Breast epithelium (tissue), 4 donors: ENCODE measurements at regions not wholly inside any gene's neighbourhood (a gene's known extent, or its start where the extent isn't known, plus 50 kb on each side); places are given as distances from the start of the nearest gene placed in this dataset.

Experiments
- DNase-seq, 2 donors: peaks; one replicate each; pipeline ENCODE4 v3.0.0-alpha.2; 2019; ENCODE audit warnings: low spot score in 2 of 2
- H3K27ac ChIP-seq, 2 donors: fragments of 200-600 bp; sonication (generic) in 1 of 2; one replicate each; pipeline ENCODE4 v1.5.1; 2016 to 2019; ENCODE audit warnings: mild to moderate bottlenecking in 1 of 2
- H3K27me3 ChIP-seq, 2 donors: fragments of 200-600 bp; sonication (generic) in 1 of 2; one replicate each; pipeline versions ENCODE4 v1.5.1 to v1.6.0; 2017 to 2019; ENCODE audit warnings: control low read depth in 1 of 2, mild to moderate bottlenecking in 1 of 2
- H3K36me3 ChIP-seq: fragments of 200-600 bp; one replicate; pipeline ENCODE4 v1.5.1; 2019
- H3K4me1 ChIP-seq, 2 donors: fragments of 200-600 bp; sonication (generic); one replicate each; pipeline ENCODE4 v1.5.1; 2016 to 2019; ENCODE audit warnings: control low read depth in 1 of 2
- H3K4me3 ChIP-seq, 3 donors: fragments of 200-600 bp; sonication (generic); 1 replicate in 2 of 3; 2 replicates in 1 of 3; pipeline ENCODE4 v1.5.1; 2016 to 2019; ENCODE audit warnings: mild to moderate bottlenecking in 3 of 3, moderate library complexity in 2 of 3
- H3K9me3 ChIP-seq, 2 donors: fragments of 200-600 bp; sonication (generic) in 1 of 2; one replicate each; pipeline ENCODE4 v1.5.1; 2016 to 2019; ENCODE audit warnings: control low read depth in 1 of 2
- CTCF ChIP-seq, 3 donors: fragments of 450-650 bp; IDR thresholded peaks; one replicate each; pipeline ENCODE4 v1.5.1; 2016 to 2017; ENCODE audit warnings: antibody characterized with exemption in 3 of 3, mild to moderate bottlenecking in 3 of 3, moderate library complexity in 3 of 3
- POLR2A ChIP-seq: fragments of 450-650 bp; IDR thresholded peaks from one replicate; pipeline ENCODE4 v1.6.1; 2016; ENCODE audit warnings: antibody characterized with exemption, mild to moderate bottlenecking, moderate library complexity
- POLR2AphosphoS5 ChIP-seq, 3 donors: sonication (generic); formaldehyde crosslinking; IDR thresholded peaks; one replicate each; pipeline ENCODE4 v1.6.1; 2017; ENCODE audit warnings: antibody characterized with exemption in 3 of 3
- intact Hi-C: fragments of 100-400 bp; cut with DNase I; formaldehyde crosslinking; loops from one replicate; pipeline ENCODE4 v1.15.1; 2023; ENCODE audit warnings: low total_unique reads

DNA sequence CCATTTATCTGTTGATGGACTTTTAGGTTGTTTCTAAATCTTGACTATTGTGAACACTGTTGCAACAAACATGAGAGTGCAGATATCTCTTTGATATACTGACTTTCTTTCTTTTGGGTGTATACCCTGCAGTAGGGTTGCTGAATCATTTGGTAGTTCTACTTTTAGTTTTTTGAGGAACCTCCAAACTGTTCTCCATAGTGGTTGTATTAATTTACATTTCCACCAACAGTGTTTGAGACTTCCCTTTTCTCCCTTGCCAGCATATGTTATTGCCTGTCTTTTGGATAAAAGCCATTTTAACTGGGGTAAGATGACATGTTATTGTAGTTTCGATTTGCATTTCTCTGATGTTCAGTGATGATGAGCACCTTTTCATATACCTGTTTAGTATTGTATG, 330.0 kb downstream of the DDX10 start:
- Histone ChIP-seq H3K4me3 (no peak overlapping the region), H3K4me1 (no peaks in the 10 kb centered on the region)
- intact Hi-C loops: no loop called here

GRCh38 chr11:108997826-108998225, 333.0 kb downstream of the DDX10 start:
- TF ChIP-seq POLR2AphosphoS5 (IDR thresholded peaks at IDR 0.05): no peak
- TF ChIP-seq POLR2A: no peak
- TF ChIP-seq CTCF (IDR thresholded peaks at IDR 0.05): no peak
- no peak for DNase-seq

More for the DNA sequence above, 330.0 kb downstream of the DDX10 start:
- TF ChIP-seq POLR2A: no peak
- TF ChIP-seq CTCF (IDR thresholded peaks at IDR 0.05): no peak
- no peak for TF ChIP-seq POLR2AphosphoS5 (IDR thresholded peaks at IDR 0.05)
- Histone ChIP-seq H3K27ac (no peak overlapping the region), H3K9me3 (peaks cover 0 to 20% of the 10 kb centered on the region in 2 donors), H3K27me3 (no peaks in the 10 kb centered on the region), H3K36me3 (no peaks in the 10 kb centered on the region)
- no peak for DNase-seq

DNA sequence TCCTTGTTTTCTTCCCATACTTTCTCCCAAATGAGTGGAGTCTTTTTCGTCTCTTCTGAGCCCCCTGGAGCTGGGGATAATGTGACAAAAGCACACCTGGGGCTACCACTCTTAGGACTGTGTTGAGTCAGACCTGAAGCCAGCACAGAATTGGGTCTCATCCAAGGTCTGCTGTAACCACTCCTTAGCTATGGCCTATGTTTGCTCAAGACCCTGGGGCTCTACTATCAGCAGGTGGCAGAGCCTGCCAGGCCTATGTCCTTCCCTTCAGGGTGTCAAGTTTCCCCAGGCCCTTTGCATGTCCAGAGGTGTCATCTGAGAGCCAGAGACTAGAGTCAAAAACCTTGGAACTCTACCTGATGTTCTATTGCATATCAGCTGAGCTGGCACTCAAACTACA, 335.7 kb downstream of the DDX10 start:
- no peaks in the 10 kb centered on the region for H3K4me1 ChIP-seq
- no peaks in the 10 kb centered on the region for H3K27me3 ChIP-seq
- no peaks in the 10 kb centered on the region for H3K36me3 ChIP-seq
- DNase-seq: no peak
- H3K27ac ChIP-seq: no peak overlapping the region
- no peak overlapping the region for H3K4me3 ChIP-seq
- peaks cover 10 to 17% of the 10 kb centered on the region in 2 donors for H3K9me3 ChIP-seq
- intact Hi-C loops: no loop called here
- TF ChIP-seq POLR2A (no peak), CTCF (IDR thresholded peaks at IDR 0.05) (no peak), POLR2AphosphoS5 (IDR thresholded peaks at IDR 0.05) (no peak)

More at GRCh38 chr11:108997826-108998225, 333.0 kb downstream of the DDX10 start:
- Histone ChIP-seq H3K27me3 (no peaks in the 10 kb centered on the region), H3K27ac (no peak overlapping the region), H3K36me3 (no peaks in the 10 kb centered on the region), H3K4me3 (no peak overlapping the region), H3K4me1 (no peaks in the 10 kb centered on the region), H3K9me3 (peaks cover 10 to 20% of the 10 kb centered on the region in 2 donors)
- intact Hi-C loops: no loop called here

- no peaks in the 10 kb centered on the region for H3K27me3 ChIP-seq
- no peak for DNase-seq
- no peak overlapping the region for H3K27ac ChIP-seq
- no peaks in the 10 kb centered on the region for H3K4me1 ChIP-seq
- no peaks in the 10 kb centered on the region for H3K36me3 ChIP-seq
- peaks cover 9 to 10% of the 10 kb centered on the region in 2 donors for H3K9me3 ChIP-seq
- no peak for TF ChIP-seq POLR2A
- TF ChIP-seq POLR2AphosphoS5 (IDR thresholded peaks at IDR 0.05): no peak
- no peak for TF ChIP-seq CTCF (IDR thresholded peaks at IDR 0.05)
- intact Hi-C loops: no loop called here
- H3K4me3 ChIP-seq: no peak overlapping the region
Measured at GRCh38 chr11:109001585-109001984, 336.7 kb downstream of the DDX10 start.

- no peak for DNase-seq
- no peaks in the 10 kb centered on the region for H3K27me3 ChIP-seq
Measured at GRCh38 chr11:109012991-109013390, 348.1 kb downstream of the DDX10 start.

More at GRCh38 chr11:109012991-109013390, 348.1 kb downstream of the DDX10 start:
- intact Hi-C loops: no loop called here
- Histone ChIP-seq H3K4me3 (no peak overlapping the region), H3K4me1 (no peaks in the 10 kb centered on the region), H3K27ac (no peak overlapping the region), H3K36me3 (no peaks in the 10 kb centered on the region), H3K9me3 (no peaks in the 10 kb centered on the region)
- no peak for TF ChIP-seq POLR2A
- no peak for TF ChIP-seq CTCF (IDR thresholded peaks at IDR 0.05)
- TF ChIP-seq POLR2AphosphoS5 (IDR thresholded peaks at IDR 0.05): no peak
